ENCODE measurements at regions not wholly inside any gene's neighbourhood (a gene's known extent, or its start where the extent isn't known, plus 50 kb on each side); places are given as distances from the start of the nearest gene placed in this dataset.

- TF ChIP-seq POLR2A (IDR thresholded peaks at IDR 0.05; ENCODE audit: low read length) = no peak
- no peak for TF ChIP-seq EHMT2 (IDR thresholded peaks at IDR 0.05; ENCODE audit: low read depth)
- no peak for TF ChIP-seq PHF8 (IDR thresholded peaks at IDR 0.05; ENCODE audit: borderline replicate concordance, low read depth)
- no peak for TF ChIP-seq CTCF (IDR thresholded peaks at IDR 0.05)
- no peak for TF ChIP-seq NR3C1 (IDR thresholded peaks at IDR 0.05)
Measured at GRCh38 chr6:28719275-28719940, 193.7 kb downstream of the GPX5 start.

Data from A549 (cell line).